Inflammatory macrophage treated with lipopolysaccharide for 1 hour (primary cell): ENCODE measurements at regions not wholly inside any gene's neighbourhood (a gene's known extent, or its start where the extent isn't known, plus 50 kb on each side); places are given as distances from the start of the nearest gene placed in this dataset.
"Not testable (repeated sequence)": the region's sequence is repeated elsewhere in the genome, so short reads cannot be mapped to it uniquely, and the experiment has no call there.

Source experiments
- DNase-seq, 2 donors: peaks; one replicate each; pipeline ENCODE4 v3.0.0-alpha.2; 2020 to 2022

DNA sequence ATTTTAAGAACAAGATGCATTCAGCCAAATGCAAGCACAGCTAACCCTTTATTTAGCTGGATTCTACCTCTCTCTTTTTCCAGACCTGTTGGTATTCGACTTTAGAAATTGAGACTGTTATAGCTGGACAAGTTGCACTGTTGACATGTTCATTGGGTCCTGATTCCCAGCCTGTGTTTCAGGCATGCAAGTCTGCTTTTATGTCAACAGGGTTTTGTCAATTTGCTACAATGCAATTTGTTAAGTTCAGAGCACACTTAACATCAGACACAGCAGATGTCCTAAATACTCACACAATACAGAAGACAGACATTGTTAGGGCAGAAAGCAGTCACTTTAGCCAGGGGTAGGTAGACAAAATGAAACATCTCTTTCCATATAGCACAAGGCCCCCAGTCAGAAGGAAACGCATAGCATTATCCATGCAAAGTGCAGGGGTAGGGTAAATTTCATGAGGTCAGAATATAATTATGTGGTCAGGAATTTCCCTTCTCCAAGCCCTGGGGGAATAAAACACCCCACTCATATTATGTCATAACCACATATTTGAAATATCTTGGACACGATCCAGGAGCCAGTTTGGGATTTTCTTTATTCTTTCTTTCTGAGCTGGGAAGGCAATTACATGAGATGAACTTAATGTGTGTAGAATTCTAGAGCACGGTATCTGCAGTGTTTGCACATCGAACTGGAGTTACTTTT lies 504.1 kb downstream of the NTRK3 start:
- peak; percentile 82 to 92 for DNase-seq

DNA sequence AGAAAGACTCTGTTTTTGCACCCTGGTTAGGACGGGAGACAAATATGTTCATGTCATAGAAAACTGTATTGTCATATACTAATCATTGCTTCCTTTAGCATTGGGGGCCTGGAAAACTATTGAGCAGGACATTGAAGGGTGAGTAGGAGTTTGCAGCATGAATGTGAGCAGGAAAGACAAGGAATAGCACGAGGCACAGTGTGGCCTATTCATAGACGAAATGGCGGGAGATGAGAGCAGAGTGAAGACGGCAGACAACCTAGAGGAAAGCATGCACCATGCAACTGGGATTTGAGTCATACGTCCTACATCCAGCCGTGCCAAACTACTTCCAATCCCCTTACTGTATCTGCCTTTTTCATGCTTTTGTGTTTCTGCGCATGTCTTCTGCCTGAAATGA lies 508.1 kb downstream of the NTRK3 start:
- no peak for DNase-seq

DNA sequence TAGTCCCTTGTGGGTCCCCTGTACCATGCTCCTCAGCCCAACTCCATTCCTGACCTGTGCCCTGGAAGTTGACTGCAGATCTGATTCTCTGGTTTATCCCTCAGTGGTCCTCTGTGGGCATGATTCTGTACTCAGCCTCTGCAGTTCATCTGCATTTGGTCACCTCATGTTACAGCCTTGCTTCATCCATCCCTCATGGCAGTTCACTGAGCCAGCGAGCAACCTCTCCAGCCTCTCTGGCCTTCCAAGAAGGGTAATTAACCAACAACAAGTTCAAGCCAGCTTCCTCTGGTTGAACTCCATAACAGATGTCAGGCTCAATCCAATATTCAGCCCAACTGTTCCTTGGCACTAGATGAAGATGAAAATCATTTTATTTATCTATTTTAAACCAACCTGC lies 509.5 kb downstream of the NTRK3 start:
- no peak for DNase-seq

DNA sequence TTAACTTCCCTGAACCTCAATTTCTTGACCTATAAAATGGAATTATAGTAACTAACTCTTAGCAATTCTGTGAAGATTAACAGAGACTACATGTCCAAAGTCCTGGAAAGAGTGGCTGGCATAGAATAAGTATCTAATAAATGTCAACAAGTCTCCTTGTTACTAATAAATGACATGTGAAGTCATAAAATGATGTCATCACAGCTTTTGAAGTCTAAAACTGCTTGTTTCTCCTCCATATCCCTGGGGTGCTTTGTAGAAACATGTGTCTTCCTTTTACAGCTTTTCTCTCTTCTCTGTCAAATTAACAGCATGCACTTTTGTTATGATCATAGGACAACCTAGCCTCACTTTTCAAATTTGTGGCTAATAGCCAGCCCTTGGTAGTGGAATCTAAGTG lies 510.2 kb downstream of the NTRK3 start:
- no peak for DNase-seq

DNA sequence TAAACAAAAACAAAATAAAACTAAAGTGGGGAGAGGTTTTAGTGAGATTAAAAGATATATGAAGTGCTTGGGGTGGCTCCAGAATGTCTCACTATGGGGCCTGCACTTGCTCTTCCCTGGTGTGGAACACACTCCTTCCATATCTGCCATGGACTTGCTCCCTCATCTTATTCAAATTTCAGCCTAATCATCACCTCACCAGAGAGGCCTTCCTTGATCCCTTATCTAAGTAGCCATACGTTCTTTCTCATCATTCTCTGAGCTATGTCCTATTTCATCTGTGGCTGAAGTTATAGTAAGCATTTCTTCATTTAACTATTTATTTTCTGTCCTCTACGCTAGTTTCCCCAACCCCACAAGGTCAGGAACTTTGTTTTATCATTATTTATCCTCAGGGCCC lies 511.7 kb downstream of the NTRK3 start:
- DNase-seq: no peak

DNA sequence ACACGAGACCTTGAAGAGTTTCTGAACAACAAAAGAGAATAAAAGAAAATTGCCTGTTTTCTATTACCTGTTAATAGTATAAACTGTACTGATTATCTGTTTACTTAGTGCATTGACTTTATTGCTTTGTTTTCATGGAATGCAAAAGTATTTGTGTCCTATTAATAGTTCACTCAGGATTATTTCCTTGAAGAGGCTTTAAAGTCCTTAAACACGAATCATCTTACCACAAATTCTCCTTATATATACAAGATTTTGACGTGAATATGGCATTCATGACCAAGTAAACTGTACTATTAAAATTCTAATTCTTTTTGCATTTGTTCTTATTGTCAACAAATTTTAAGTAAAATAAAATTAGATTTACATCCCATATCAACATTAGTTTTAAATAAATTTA lies 513.0 kb downstream of the NTRK3 start:
- DNase-seq: no peak

DNA sequence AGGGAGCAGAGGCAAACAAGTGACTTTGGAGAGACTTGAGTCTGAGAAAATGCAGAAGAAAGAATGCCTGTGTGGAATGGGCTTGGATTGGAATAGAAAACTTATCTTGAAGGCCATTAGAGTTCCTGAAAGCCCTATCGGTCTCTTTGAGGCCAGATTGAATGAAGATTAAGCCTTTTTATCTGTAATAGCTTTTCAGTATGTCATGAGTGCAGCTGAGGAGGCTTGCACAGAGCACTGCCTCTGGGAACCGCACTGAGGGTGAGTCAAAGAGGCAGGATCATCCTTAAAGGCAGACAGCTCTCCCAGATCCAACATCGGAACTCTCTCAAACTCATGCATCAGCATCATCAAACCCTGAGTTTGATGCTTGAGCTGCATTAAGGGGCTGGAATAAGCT lies 515.2 kb downstream of the NTRK3 start:
- no peak for DNase-seq

DNA sequence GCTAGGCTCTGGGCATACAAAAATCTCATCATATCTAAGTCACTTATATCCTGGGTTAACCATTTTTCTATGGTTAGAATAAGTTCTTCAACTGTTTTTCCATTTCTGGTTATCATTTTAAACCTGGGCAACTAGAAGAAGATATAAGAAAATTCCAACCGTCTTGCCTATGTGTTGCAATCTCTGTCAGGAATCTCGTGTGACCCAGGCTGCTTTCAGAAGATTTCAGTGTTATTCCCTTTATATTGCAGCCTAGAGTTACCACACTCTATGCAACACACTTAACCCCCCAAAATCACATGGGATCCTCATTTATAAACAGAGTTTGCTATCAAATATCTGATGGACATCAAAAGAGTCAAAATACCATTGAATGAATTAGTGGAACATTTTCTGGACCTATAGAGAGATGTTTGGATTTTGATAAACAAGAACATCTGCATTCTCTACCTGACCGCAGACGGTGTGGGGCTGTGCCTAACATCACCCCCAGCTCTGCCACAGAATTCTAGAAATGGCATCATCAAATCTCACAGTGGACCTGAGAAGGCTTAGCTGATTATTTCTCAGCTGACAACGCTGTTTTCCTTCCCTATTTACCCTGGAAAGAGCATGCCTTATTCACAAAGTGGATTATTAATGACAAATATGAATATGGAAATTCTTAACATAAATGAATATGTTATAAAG lies 515.7 kb downstream of the NTRK3 start:
- DNase-seq: no peak

DNA sequence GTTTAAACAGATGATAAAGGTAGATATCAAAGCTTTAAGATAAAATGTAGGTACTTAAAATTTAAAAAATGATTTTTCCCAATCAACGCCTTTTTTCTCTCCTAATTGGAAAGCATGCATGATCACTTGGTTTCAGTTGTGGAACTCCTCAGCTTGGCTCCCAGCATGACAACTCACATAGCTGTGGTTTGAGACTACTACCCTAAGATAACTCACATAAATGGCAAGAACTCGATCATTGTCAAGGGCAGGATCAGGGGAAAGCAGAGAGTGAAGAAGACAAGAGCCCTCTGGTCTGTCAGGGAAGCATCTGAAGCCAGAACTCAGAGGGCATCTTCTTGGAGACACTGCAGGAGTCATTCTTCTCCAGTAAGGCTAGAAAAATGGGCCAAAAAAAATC lies 516.7 kb downstream of the NTRK3 start:
- DNase-seq: no peak

DNA sequence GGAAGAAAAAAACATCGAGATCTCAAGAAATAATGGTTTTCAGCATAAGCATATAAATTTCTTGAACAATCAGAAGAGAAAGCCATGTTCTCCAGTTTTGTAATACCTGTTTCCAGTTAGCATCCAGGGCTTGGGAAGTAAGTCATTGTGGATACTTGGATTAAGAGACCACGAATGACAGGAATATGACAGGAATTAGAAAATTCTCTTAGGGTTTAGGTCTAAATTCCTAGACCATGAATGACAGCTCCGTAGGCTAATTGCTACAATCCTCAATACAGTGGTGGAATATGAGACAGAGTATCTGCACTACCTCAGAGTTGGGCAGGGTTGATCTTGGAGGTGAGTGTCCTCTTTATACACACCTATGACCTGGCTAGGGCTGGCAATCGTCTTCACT lies 517.5 kb downstream of the NTRK3 start:
- no peak for DNase-seq

DNA sequence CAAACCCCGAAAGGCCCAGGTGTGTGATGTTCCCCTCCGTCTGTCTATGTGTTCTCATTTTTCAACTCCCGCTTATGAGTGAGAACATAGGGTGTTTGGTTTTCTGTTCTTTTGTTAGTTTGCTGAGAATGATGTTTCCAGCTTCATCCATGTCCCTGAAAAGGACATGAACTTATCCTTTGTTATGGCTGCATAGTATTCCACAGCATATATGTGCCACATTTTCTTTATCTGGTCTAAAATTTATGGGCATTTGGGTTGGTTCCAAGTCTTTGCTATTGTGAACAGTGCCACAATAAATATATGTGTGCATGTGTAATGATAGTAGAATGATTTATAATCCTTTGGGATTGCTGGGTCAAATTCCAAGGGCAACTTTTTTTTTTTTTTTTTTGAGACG lies 519.1 kb downstream of the NTRK3 start:
- not testable (repeated sequence) for DNase-seq

DNA sequence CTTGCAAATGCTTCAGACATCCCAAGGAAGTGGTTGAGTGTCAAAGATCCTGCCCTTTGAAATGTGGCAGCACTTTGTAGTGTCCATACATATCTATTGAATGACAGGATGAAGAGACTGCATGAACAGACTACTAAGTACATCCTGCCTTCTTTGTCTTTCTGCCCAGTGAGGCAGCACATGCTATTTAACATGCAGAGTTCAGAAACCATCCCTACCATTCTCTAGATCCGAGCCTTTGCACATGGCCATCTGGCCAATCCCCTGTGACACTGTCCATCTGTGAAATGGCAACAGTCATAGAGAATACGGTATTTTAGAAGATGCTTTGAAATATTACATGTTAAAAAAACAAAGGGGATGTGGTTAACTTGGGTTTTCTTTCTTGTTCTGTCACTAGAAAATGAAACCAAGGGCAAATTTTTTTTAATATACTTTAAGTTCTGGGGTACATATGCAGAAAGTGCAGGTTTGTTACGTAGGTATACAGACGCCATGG lies 519.6 kb downstream of the NTRK3 start:
- no peak for DNase-seq

DNA sequence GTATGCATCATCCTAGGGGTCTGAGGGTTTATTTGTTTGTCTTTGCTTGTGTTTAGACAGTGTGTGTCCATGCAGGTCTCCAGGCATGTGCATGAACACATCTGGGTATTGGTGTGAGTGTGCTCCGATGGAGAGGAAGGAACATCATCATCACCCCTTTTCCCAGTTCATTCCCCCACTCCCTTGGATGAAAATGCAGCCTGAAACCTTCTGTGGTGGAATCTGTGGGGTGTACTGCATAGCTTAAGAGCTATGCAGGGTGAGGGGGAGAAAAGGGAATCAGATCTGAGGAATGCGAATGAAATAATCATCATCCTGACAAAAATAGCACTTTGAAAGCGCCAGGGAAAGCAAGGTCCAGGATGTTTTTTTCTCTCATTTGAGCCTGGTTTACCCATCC lies 520.1 kb downstream of the NTRK3 start:
- no peak for DNase-seq

DNA sequence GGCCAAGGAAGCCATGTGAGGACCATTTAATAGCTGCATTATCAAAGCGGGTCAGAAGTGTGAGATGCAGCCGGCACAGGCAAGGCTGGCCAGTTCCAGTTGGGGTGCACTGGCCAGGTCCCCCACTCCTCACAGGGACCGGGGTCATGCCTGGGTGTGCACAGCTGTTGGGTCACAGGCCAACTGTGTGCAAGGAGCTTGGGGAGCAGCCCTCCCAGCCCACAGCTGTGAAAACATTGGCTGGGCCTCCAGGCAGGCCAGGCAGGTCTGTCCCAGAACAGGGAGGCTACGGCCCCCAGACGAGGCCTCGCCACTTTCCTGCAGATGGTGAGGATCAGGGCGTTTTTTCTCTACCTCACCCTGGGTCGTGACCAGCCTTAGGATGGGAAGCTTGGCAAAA lies 521.0 kb downstream of the NTRK3 start:
- DNase-seq: no peak

DNA sequence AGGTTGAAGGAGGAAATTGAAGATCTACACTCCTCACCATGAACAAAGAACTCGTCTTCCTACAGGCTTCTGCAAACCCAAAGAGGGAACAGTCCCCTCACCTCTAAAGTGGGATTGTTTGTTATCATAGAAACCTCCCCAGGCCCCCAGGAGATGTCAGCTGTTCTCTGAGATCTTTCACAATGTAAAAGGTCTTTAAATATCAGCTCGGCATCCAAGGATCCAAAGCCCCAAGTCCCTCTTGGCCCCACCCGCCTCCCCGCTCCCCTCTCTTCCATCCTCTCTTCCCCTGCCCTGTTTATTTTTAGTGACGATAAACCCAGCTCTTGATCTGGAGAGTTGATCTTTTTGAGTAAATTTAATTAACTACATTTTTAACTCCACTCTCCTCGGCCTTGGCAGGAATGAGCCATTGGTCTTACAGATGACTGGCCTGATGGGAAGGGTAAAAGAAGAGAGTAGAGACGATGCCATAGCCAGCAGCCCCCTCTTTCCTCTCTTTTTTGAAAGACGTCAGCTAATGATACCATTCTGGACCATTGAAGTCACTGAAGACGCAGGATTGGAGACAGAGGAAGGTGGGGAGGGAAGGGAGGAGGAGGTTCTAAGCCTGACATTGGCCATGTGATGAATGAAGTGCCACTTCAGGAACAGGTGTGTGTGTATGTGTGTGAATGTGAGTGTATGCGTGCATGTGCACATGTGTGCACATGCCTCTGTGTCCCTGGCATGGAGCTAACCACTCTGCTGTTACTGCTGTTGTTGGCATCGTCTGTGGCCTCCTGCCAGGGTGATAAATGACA lies 521.8 kb downstream of the NTRK3 start:
- DNase-seq: no peak

DNA sequence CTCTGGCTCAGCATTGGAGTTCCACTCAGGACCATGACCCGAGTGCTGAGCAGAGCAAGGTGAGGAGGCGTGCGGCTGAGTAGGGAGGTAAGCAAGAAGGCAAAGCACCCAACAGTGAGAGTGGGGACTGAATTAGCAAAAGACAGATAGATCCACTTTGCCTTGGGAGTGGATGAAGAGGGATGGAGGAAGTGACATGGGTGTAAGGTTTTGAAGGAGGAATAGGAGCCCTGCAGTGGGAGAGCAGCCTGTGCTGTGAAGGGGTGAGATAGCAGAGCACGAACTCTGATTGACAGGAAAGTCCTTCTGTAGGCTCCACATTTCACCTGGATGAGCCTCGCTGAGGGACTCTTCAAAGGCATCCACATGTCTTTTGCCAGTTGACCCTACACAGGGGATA lies 522.6 kb downstream of the NTRK3 start:
- DNase-seq: no peak

DNA sequence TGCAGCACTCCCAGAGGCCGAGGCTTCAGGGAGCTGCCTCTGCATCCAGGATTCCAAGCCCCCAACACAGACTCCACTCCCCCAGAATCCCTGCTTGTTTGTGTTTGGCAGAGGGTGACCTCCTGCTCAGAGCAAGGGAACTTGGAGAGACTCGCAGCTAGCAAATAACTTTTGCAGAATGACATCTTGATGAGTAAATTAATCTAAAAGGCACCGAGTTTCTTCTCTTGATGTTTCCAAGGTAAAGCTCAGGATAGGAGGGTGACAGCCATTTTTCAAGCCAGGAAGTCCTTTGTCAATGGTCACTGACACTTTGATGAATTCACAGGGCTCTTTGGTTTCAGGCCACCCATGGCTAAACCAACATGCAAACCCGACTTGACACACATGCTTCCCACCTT lies 523.0 kb downstream of the NTRK3 start:
- DNase-seq: no peak

DNA sequence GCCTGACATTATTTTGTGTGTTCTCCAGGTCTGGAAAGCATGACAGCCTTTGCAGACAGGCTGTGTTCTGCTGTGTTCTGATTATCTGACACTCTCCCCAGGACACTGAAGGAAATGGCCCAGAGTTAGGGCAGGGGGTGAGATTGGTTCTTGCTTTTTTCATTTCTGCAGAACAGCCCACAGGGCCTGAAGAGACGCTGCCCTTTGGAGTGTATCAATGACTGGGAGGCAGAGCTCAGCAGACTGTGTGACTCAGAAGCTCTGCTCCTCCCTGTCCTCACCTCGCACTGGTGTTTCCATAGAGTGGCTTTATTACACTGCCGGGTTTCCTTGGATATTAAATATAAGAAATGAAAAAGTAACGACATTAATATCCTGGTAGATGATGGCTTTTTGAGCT lies 523.6 kb downstream of the NTRK3 start:
- no peak for DNase-seq

DNA sequence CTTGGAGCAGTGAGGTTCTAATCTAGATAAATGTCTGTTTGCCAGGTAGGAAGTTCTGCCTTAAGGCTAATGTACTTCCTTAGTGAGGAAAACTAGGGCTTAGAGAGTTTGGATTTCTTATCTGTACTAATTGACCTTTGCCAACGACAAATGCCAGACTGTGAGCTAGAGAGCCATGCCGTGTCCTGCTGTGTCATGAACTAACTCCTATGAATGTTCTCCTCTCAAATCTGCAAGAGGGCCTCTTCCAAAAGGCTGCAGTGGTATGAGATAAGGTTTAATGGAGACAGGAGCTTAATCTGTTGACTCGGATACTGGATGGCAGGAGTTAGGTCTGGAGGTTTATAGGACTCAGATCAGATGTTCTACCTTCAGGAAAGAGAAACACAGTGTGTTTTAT lies 524.9 kb downstream of the NTRK3 start:
- DNase-seq: no peak

DNA sequence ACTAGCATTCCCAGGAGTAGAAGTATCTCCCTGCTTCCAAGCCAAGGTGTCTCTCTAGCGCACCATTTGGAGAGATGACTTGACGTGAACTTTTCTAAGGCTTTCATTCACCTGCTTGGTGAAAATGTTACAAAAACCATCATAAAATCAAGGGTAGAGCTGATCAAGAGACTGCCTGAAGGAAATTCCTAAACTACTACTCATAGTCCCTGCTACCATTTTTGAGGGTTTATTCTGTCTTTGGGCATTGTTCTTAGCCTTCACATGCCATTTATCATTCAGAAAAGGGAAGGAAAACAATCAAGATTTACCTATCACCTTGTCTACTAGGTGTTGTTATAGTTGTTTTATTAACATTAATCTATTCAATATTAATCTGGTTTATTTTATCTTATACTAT lies 525.8 kb downstream of the NTRK3 start:
- DNase-seq: no peak

DNA sequence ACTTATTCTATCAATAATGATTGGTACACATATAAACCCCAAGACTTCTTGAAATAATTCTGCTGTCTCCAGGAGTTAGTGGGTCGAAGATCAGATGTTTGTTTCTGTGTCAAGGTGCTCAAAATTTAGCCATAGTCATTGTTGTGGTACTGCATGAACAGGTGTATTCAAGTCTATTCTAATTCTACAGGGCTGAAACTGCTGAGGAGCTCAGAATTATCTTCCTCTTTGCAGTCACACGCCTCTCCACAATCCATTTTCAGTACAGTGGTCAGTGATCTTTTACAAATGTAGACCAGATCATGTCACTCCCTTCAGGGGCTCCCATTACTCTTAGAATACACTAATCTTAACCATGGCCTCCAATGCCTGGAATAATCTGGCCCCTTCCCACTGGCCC lies 527.5 kb downstream of the NTRK3 start:
- DNase-seq: no peak

DNA sequence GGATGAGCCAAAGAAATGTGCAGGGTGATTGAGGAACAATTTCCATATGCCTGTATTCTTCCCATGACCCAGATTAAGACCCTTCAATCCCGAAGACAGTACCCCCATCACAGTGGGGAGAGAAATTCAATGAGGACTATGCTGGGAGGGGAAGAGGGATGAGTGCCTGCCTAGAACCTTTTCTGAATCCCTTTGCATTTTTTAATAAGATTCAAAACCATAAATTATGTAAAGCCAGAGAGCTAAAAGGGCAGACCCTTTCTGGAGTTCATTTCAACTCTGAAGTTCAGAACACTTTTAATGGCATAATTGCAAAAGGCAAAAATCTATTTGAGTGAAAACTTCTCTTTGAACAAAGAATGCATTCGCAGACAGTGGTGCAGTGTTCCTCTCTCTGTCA lies 529.5 kb downstream of the NTRK3 start:
- DNase-seq: no peak

DNA sequence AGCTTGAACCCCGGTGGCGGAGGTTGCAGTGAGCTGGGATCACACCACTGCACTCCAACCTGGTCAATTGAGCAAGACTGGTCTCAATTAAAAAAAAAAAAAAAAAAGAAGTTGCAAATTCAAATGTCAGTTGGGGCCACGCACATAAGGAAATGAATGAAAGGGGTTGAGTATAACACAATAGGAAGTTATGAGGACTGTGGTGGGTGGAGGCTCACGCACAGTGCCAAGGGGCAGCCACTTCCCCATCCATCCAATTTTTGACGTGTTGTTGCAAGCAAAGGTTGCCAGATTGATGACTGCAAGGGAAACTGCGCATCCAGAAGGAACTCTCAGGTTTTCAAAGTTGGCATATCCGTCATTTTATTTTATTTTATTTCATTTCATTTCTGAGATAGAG lies 532.2 kb downstream of the NTRK3 start:
- peak; percentile 37 to 41 for DNase-seq
